NCI-H2081 (cell line): ENCODE measurements at regions not wholly inside any gene's neighbourhood (a gene's known extent, or its start where the extent isn't known, plus 50 kb on each side); places are given as distances from the start of the nearest gene placed in this dataset.
"Not testable (repeated sequence)": the region's sequence is repeated elsewhere in the genome, so short reads cannot be mapped to it uniquely, and the experiment has no call there.

Experiments used
- DNase-seq, 2 experiments: peaks; one replicate each; lab custom pipeline; 2025; lab: John Stamatoyannopoulos, UW

GRCh38 chr4:38279650-38280322 lies 319.6 kb downstream of the PTTG2 start:
- no peak for DNase-seq

GRCh38 chr4:38280323-38280706 lies 320.1 kb downstream of the PTTG2 start:
- DNase-seq: no peak

GRCh38 chr4:38281371-38282071 lies 321.3 kb downstream of the PTTG2 start:
- DNase-seq: no peak

- no peak for DNase-seq
Observed at GRCh38 chr4:38283724-38284123, 323.5 kb downstream of the PTTG2 start.

GRCh38 chr4:38284294-38285030 lies 324.3 kb downstream of the PTTG2 start:
- no peak for DNase-seq

- DNase-seq: no peak
Observed at GRCh38 chr4:38287101-38287851, 327.1 kb downstream of the PTTG2 start.

- DNase-seq: no peak
Observed at GRCh38 chr4:38289553-38289952, 329.4 kb downstream of the PTTG2 start.

- no peak for DNase-seq
Observed at GRCh38 chr4:38290366-38290765, 330.2 kb downstream of the PTTG2 start.

GRCh38 chr4:38290914-38291313 lies 330.7 kb downstream of the PTTG2 start:
- DNase-seq: no peak

- no peak for DNase-seq
Observed at GRCh38 chr4:38292529-38292928, 332.3 kb downstream of the PTTG2 start.

GRCh38 chr4:38294238-38294637 lies 334.0 kb downstream of the PTTG2 start:
- no peak for DNase-seq

- DNase-seq: no peak
Observed at GRCh38 chr4:38297061-38297460, 336.9 kb downstream of the PTTG2 start.

GRCh38 chr4:38298868-38299713 lies 338.9 kb downstream of the PTTG2 start:
- DNase-seq: no peak

GRCh38 chr4:38302910-38303309 lies 342.7 kb downstream of the PTTG2 start:
- DNase-seq: no peak

- DNase-seq: not testable (repeated sequence)
Observed at GRCh38 chr4:38304460-38304859, 344.3 kb downstream of the PTTG2 start.

- no peak for DNase-seq
Observed at GRCh38 chr4:38306482-38307071, 346.4 kb downstream of the PTTG2 start.

GRCh38 chr4:38308728-38309311 lies 348.6 kb downstream of the PTTG2 start:
- no peak for DNase-seq

- no peak for DNase-seq
Observed at GRCh38 chr4:38309471-38309870, 349.3 kb downstream of the PTTG2 start.

- DNase-seq: no peak
Observed at GRCh38 chr4:38310446-38311043, 350.3 kb downstream of the PTTG2 start.

- DNase-seq: no peak
Observed at GRCh38 chr4:38311495-38312126, 351.4 kb downstream of the PTTG2 start.
